ENCODE measurements at regions not wholly inside any gene's neighbourhood (a gene's known extent, or its start where the extent isn't known, plus 50 kb on each side); places are given as distances from the start of the nearest gene placed in this dataset.

- DNase-seq, result no peak
These were observed 447.3 kb downstream of the RAB28 start for GRCh38 chr4:13036841-13037240.

- DNase-seq, result peak; percentile 40
These were observed 451.2 kb downstream of the RAB28 start for GRCh38 chr4:13032936-13033335.

GRCh38 chr4:13024147-13025105 is 459.7 kb downstream of the RAB28 start:
- no peak for DNase-seq

DNA sequence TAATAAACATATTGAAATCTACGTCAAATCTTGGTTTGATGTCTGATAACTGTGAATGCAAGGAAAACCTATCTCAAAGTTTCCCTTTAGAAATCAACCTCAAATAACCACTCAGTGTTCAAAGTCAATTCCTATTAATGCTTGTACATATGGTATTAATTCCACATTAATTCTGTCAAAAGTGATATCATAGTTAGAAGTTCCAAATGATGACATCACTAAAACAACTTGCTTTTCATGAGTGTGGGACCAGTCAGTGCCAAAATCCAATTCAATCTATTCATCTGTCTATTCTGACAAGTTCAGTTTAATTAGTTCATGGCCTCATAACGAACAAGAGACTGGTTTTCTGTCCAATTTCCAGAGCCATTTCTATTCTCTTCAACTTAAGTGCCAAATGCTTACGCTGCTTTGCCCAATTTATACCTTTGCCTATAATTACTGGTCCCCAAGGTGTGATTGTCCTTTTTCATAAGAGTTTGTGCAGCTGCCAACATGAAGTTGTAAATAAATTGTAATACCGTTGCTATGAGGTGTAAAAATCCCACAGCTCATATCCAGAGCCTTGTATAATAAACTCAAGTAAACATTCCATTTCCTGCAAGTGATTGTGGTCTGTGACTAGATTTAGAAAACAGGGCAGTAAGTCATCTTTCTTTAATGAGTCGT is 476.2 kb downstream of the RAB28 start:
- DNase-seq, result no peak

DNA sequence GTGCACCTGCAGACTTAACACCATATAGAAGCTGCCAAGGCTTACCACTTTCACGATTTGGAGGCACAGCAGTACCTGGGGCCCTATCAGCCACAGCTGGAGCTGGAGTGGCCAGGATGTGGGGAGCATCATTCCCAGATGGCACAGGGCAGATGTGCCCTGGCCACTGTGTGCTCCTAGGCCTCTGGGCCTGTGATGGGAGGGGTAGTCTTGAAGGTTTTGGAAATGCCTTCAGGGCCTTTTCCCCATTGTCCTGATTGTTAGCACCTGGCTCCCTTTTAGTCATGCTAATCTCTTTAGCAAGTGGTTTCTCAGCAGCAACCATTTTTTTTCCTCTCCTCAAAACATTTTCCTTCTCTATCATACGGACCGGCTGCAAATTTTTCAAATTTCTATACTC is 490.2 kb downstream of the RAB28 start:
- DNase-seq, result no peak

GRCh38 chr4:12987284-12987683 is 496.9 kb downstream of the RAB28 start:
- DNase-seq, result no peak

GRCh38 chr4:12979797-12980196 is 504.3 kb downstream of the RAB28 start:
- peak; percentile 23 for DNase-seq

- DNase-seq, result no peak
These were observed 505.8 kb downstream of the RAB28 start for GRCh38 chr4:12978310-12978709.

DNA sequence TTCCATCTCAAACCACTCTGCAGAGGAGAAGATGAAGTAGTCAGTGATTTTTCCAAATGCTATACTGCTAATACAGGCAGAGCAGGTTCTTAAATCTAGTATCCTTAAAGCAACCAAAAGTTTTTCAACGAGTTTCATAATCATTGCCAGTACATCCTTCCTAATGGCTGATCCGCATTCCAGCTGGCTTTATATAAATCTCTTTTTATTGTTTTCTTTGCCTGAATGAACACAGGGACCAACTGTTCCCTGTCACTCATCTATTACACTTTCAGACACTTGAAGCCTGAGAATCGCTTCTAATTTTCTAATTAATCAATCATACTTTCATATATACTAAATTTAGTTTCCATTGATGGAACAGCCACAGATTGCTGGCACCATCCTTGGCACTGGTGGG is 508.6 kb downstream of the RAB28 start:
- no peak for DNase-seq

DNA sequence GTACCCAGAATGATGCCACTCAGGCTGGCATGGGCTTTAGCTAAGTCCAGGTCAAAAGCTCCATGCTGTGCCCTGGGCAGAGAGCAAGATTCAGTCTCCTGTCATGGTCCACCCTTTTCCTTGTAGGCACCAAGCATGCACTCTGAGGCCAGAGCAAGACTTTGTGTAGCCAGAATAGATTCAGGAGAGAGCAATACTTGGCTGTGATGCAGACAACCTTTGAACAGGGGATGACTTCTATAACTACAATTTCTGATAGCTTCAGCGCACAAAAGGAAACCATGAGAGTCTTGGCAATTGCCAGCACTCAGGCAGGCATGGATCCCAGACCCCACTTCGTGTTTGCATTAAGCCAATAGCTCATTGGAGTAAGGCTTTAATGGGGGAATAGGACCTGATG is 510.6 kb downstream of the RAB28 start:
- DNase-seq, result no peak

- no peak for DNase-seq
These were observed 515.8 kb downstream of the RAB28 start for GRCh38 chr4:12968345-12968744.

GRCh38 chr4:12966726-12967125 is 517.4 kb downstream of the RAB28 start:
- DNase-seq, result no peak

- no peak for DNase-seq
These were observed 518.8 kb downstream of the RAB28 start for GRCh38 chr4:12965334-12965733.

- no peak for DNase-seq
These were observed 520.2 kb downstream of the RAB28 start for GRCh38 chr4:12963912-12964311.

DNA sequence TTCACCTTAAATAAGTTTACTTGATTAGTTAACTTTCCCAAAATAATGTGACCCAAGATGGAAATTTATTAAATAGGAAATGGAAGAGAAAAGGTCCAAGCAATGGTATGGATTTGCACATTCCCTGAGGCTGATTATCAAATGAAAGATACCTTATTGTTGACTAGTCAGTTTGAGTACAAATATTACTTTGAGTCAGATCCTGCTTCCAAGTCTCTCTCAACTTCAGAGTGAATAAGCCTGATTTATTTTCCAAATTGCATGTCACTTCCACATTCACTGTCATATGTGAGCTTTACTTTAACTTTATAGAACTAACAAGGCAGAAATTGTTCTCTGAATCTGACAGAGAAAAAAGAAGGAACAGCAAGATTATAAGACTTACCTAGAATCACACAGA is 520.8 kb downstream of the RAB28 start:
- DNase-seq, result no peak

DNA sequence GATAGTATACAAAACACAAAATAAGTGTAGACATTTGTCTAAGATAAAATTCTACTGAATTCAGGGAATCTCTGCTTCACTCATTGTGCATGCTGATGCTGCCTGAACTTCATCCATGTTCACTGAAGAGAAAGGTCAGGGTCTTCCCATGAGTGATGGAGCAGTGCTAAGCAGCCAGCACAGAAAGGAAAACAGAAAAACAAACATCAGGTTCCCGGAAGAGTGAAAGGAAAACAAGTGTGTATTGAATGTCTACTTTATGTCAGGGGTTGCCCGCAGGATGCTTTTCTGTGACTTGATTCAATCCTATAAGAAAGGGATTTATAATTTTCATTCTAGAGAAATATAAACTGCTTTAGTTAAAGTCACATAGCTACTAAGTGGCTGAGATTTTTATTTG is 522.4 kb downstream of the RAB28 start:
- no peak for DNase-seq

DNA sequence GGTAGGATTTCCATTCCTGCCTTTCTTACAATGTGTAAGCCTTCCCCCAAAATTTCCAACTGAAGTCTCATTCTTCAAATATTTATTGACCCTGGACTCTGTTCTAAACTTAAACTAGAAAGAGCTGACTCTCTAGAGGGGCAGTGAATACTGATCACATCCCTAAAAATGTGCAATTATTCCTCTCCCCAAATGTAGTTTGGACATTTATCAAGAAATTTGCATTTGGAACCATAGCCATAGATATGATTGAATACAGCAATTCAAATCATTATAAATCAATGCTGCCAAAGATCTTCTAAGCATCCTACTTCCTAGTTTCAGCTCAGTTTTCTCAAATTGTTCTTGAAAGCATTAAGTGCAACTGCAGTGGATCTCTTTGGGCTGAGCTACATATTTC is 525.7 kb downstream of the RAB28 start:
- no peak for DNase-seq

GRCh38 chr4:12957108-12957507 is 527.0 kb downstream of the RAB28 start:
- no peak for DNase-seq

GRCh38 chr4:12956026-12956425 is 528.1 kb downstream of the RAB28 start:
- DNase-seq, result no peak

GRCh38 chr4:12949719-12950490 is 534.2 kb downstream of the RAB28 start:
- no peak for DNase-seq

DNA sequence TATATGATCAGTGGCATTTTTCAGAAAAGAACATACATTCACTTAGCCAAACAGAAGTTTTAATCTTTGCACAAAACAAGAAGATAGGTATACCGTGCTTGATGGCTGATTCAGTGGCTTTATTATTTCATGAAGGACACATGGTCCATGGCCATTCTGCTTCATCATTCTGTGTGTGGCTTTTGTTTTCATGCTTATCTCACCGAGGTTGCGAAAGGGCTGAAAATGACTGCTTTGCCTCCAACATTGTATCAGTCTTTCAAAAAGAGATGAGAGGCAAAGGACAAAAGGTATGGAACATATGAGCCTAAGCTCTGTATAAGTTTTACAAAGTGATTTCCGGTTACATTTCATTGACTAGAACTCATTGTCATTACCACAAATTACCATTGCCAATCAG is 541.1 kb downstream of the RAB28 start:
- DNase-seq, result no peak

- DNase-seq, result no peak
These were observed 550.3 kb downstream of the RAB28 start for GRCh38 chr4:12933760-12934221.

DNA sequence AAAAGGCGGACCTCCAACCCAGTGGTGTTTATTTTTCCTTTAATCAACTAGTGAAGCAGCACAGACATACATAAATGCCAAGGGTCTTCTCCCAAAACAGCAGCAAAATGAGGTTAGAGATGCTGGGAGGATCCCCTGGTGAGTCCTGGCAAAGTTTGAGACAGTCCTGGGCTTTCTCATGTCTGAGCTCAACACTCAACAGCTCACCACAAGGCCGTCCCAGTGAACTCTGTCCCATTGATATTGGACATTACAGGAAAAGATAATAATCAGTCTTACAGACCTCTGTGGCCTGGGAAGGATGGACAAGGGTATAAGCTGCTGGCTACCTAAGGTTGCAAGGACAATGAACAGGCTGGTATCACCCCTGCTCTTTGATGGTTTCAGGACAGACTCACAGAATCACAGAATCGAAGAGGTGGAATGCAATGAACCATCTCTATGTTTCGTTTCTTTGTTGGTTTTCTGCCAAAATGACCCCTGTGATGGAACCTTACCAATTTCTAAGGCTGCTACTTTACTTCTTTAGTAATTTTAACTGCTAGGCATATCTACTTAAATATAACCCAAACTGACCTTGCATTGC is 551.8 kb downstream of the RAB28 start:
- no peak for DNase-seq

Data from femur (tissue), 1 donor.